Tibial nerve (tissue), 4 donors: ENCODE measurements at regions not wholly inside any gene's neighbourhood (a gene's known extent, or its start where the extent isn't known, plus 50 kb on each side); places are given as distances from the start of the nearest gene placed in this dataset.

Experiments used
- EP300 ChIP-seq, 2 donors: sonication (generic); formaldehyde crosslinking; IDR thresholded peaks; one replicate each; pipeline ENCODE4 v1.6.1; 2017; ENCODE audit warnings: antibody characterized with exemption in 2 of 2, mild to moderate bottlenecking in 1 of 2
- POLR2A ChIP-seq, 2 donors: fragments of 450-650 bp; IDR thresholded peaks; one replicate each; pipeline ENCODE4 v1.6.1; 2017; ENCODE audit warnings: antibody characterized with exemption in 2 of 2, mild to moderate bottlenecking in 2 of 2, moderate library complexity in 2 of 2
- TF ChIP-seq, protein P1 (sequence below), 5 experiments: fragments of 200-600 bp in 3 of 5; fragments of 450-650 bp in 2 of 5; sonication (generic) in 3 of 5; IDR thresholded peaks; one replicate each; pipeline ENCODE4 v1.5.1; 2016 to 2019; ENCODE audit warnings: antibody characterized with exemption in 5 of 5, mild to moderate bottlenecking in 3 of 5, moderate library complexity in 2 of 5

DNA sequence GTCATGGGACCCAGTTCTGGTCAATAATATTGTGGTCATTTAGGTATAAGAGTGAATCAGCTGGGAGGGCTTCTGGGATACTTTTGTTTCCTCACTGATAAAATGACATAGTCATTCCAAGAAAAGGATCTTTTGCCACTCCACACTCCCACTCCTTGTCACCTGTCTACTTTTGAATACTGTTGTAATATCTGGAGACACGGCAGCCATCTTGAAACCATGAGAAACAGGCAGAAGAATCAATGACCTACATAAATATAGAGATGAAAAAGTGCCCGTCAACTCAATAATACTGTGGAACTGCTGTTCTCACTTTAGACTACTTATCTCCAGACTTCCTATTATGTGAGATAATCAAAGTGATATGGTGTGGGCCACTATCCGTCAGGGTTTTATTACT, 154.2 kb downstream of the CCDC34 start:
- TF ChIP-seq POLR2A (IDR thresholded peaks at IDR 0.05) (no peak), EP300 (IDR thresholded peaks at IDR 0.05) (no peak)
- TF ChIP-seq, protein P1, sequence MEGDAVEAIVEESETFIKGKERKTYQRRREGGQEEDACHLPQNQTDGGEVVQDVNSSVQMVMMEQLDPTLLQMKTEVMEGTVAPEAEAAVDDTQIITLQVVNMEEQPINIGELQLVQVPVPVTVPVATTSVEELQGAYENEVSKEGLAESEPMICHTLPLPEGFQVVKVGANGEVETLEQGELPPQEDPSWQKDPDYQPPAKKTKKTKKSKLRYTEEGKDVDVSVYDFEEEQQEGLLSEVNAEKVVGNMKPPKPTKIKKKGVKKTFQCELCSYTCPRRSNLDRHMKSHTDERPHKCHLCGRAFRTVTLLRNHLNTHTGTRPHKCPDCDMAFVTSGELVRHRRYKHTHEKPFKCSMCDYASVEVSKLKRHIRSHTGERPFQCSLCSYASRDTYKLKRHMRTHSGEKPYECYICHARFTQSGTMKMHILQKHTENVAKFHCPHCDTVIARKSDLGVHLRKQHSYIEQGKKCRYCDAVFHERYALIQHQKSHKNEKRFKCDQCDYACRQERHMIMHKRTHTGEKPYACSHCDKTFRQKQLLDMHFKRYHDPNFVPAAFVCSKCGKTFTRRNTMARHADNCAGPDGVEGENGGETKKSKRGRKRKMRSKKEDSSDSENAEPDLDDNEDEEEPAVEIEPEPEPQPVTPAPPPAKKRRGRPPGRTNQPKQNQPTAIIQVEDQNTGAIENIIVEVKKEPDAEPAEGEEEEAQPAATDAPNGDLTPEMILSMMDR (IDR thresholded peaks at IDR 0.05), result no peak
